MM.1S (cell line): ENCODE measurements at regions not wholly inside any gene's neighbourhood (a gene's known extent, or its start where the extent isn't known, plus 50 kb on each side); places are given as distances from the start of the nearest gene placed in this dataset.

Source experiments
- CTCF ChIP-seq: fragments of 300-600 bp; sonication (generic); IDR thresholded peaks from 2 replicates; pipeline ENCODE4 v1.5.1; 2016; ENCODE audit warnings: antibody characterized with exemption, low read length, mixed read lengths
- EZH2phosphoT487 ChIP-seq: fragments of 300-600 bp; sonication (generic); IDR thresholded peaks from 2 replicates; pipeline ENCODE4 v1.6.1; 2018; ENCODE audit warnings: antibody characterized with exemption, low read length

DNA sequence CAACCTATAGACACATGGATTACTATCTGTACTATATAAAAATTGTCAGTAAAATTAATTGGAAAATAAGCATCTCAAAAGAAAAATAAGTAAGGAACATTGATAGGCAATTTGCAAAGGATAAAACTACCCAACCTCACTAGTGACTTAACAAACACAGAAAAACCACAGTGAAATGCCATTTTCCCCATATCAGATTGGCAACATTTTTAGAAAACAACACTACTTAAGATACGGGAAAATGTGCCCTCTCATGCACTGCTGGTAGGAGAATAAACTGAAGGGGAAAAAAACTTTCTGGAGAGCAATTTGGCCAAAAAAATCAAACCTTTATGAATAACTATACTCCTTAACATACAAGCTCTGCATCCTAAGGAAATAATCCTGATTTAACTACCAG, 254.0 kb downstream of the DEPDC1B start:
- no peak for TF ChIP-seq CTCF
- TF ChIP-seq EZH2phosphoT487, result no peak
